HEK293 (cell line): ENCODE measurements at regions not wholly inside any gene's neighbourhood (a gene's known extent, or its start where the extent isn't known, plus 50 kb on each side); places are given as distances from the start of the nearest gene placed in this dataset.

Experiments used
- CTCF ChIA-PET: fragments of 350-600 bp; formaldehyde crosslinking; extraction: SDS; loops from one replicate; lab custom pipeline; 2021; ENCODE audit warnings: antibody characterized with exemption; lab: Yijun Ruan, JAX
- POLR2A ChIA-PET: fragments of 300-600 bp; formaldehyde crosslinking; extraction: SDS; loops from one replicate; lab custom pipeline; 2020; ENCODE audit warnings: antibody characterized with exemption, inconsistent platforms; lab: Yijun Ruan, JAX
- H3K27ac ChIP-seq: fragments of 200-500 bp; sonication (Bioruptor generic); 2 replicates; pipeline ENCODE4 v1.5.1; 2014; ENCODE audit warnings: low read depth, low read length, control low read depth, inconsistent platforms; ENCODE audit errors: extremely low read depth
- H3K36me3 ChIP-seq, 2 experiments: fragments of 200-500 bp in 1 of 2; sonication (Bioruptor generic) in 1 of 2; 1 replicate in 1 of 2; 2 replicates in 1 of 2; pipeline ENCODE4 v1.5.1; 2014 to 2017; ENCODE audit warnings: inconsistent platforms in 2 of 2, low read length in 2 of 2; ENCODE audit not compliant: control insufficient read depth in 2 of 2, insufficient read depth in 1 of 2
- H3K4me1 ChIP-seq: fragments of 200-500 bp; sonication (Bioruptor generic); 2 replicates; pipeline ENCODE4 v1.5.1; 2014; ENCODE audit warnings: mild to moderate bottlenecking, low read length, inconsistent platforms; ENCODE audit not compliant: control insufficient read depth, insufficient read depth
- H3K4me3 ChIP-seq: 2 replicates; pipeline ENCODE4 v1.5.1; 2011; ENCODE audit warnings: low read depth, mild to moderate bottlenecking, control low read depth, low read length, moderate library complexity
- H3K9me3 ChIP-seq: fragments of 200-500 bp; sonication (Bioruptor generic); 2 replicates; pipeline ENCODE4 v1.5.1; 2014; ENCODE audit warnings: low read depth, low read length, inconsistent platforms; ENCODE audit not compliant: control insufficient read depth, insufficient read depth
- FEZF1 ChIP-seq: fragments of 450-650 bp; formaldehyde crosslinking; IDR thresholded peaks from 2 replicates; pipeline ENCODE4 v1.5.1; 2016; ENCODE audit warnings: missing biosample characterization, missing genetic modification characterization
- SALL2 ChIP-seq: fragments of 450-650 bp; formaldehyde crosslinking; IDR thresholded peaks from 2 replicates; pipeline ENCODE4 v1.5.0; 2017; ENCODE audit warnings: missing biosample characterization, mild to moderate bottlenecking, missing genetic modification characterization, borderline replicate concordance
- TRIM28 ChIP-seq: IDR thresholded peaks from 2 replicates; pipeline ENCODE4 v1.6.1; 2011; ENCODE audit warnings: low read length, control low read depth, borderline replicate concordance
- ZBTB7A ChIP-seq: fragments of 450-650 bp; formaldehyde crosslinking; IDR thresholded peaks from 2 replicates; pipeline ENCODE4 v1.5.1; 2016; ENCODE audit warnings: low read depth, missing biosample characterization, missing genetic modification characterization
- ZNF211 ChIP-seq: fragments of 450-650 bp; formaldehyde crosslinking; IDR thresholded peaks from 2 replicates; pipeline ENCODE4 v1.5.1; 2016; ENCODE audit warnings: low read depth, missing biosample characterization, missing genetic modification characterization
- ZNF24 ChIP-seq: fragments of 450-650 bp; formaldehyde crosslinking; IDR thresholded peaks from 2 replicates; pipeline ENCODE4 v1.5.1; 2016; ENCODE audit warnings: missing biosample characterization, missing genetic modification characterization
- ZNF354C ChIP-seq: fragments of 450-650 bp; formaldehyde crosslinking; IDR thresholded peaks from 2 replicates; pipeline ENCODE4 v1.5.1; 2016; ENCODE audit warnings: missing biosample characterization, missing genetic modification characterization, low read depth, borderline replicate concordance
- ZNF423 ChIP-seq: fragments of 450-650 bp; formaldehyde crosslinking; IDR thresholded peaks from 2 replicates; pipeline ENCODE4 v1.5.1; 2016; ENCODE audit warnings: missing biosample characterization, missing genetic modification characterization
- ZNF549 ChIP-seq: fragments of 450-650 bp; IDR thresholded peaks from 2 replicates; pipeline ENCODE4 v1.5.1; 2018; ENCODE audit warnings: missing biosample characterization, missing genetic modification characterization, mild to moderate bottlenecking, inconsistent platforms, moderate library complexity
- ZNF561 ChIP-seq: fragments of 450-650 bp; IDR thresholded peaks from 2 replicates; pipeline ENCODE4 v1.5.1; 2018; ENCODE audit warnings: missing biosample characterization, missing genetic modification characterization, borderline replicate concordance
- ZNF571 ChIP-seq: fragments of 450-650 bp; formaldehyde crosslinking; IDR thresholded peaks from 2 replicates; pipeline ENCODE4 v1.5.0; 2017; ENCODE audit warnings: missing biosample characterization, missing genetic modification characterization
- ZNF610 ChIP-seq: fragments of 450-650 bp; formaldehyde crosslinking; IDR thresholded peaks from 2 replicates; pipeline ENCODE4 v1.5.1; 2016; ENCODE audit warnings: missing biosample characterization, missing genetic modification characterization, borderline replicate concordance
- ZNF629 ChIP-seq: fragments of 450-650 bp; formaldehyde crosslinking; IDR thresholded peaks from 2 replicates; pipeline ENCODE4 v1.5.1; 2017; ENCODE audit warnings: missing biosample characterization, missing genetic modification characterization
- ZNF785 ChIP-seq: fragments of 450-650 bp; formaldehyde crosslinking; IDR thresholded peaks from 2 replicates; pipeline ENCODE4 v1.5.1; 2016; ENCODE audit warnings: missing biosample characterization, missing genetic modification characterization
- ZNF837 ChIP-seq: fragments of 450-650 bp; formaldehyde crosslinking; IDR thresholded peaks from 2 replicates; pipeline ENCODE4 v1.5.1; 2016; ENCODE audit warnings: missing biosample characterization, missing genetic modification characterization
- TF ChIP-seq, protein P1 (sequence below): fragments of 450-650 bp; formaldehyde crosslinking; IDR thresholded peaks from 2 replicates; pipeline ENCODE4 v1.5.1; 2017; ENCODE audit warnings: missing biosample characterization, missing genetic modification characterization
- TF ChIP-seq, protein P2 (sequence below): fragments of 450-650 bp; formaldehyde crosslinking; IDR thresholded peaks from 2 replicates; pipeline ENCODE4 v1.5.0; 2017; ENCODE audit warnings: missing biosample characterization, missing genetic modification characterization, borderline replicate concordance
- TF ChIP-seq, protein P3 (sequence below): fragments of 450-650 bp; formaldehyde crosslinking; IDR thresholded peaks from 2 replicates; pipeline ENCODE4 v1.5.1; 2016; ENCODE audit warnings: missing biosample characterization, missing genetic modification characterization
- TF ChIP-seq, protein P4 (sequence below): fragments of 450-650 bp; formaldehyde crosslinking; IDR thresholded peaks from 2 replicates; pipeline ENCODE4 v1.5.1; 2016; ENCODE audit warnings: missing biosample characterization, missing genetic modification characterization, borderline replicate concordance
- TF ChIP-seq, protein P5 (sequence below): fragments of 450-650 bp; formaldehyde crosslinking; IDR thresholded peaks from 2 replicates; pipeline ENCODE4 v1.5.1; 2016; ENCODE audit warnings: missing biosample characterization, missing genetic modification characterization

DNA sequence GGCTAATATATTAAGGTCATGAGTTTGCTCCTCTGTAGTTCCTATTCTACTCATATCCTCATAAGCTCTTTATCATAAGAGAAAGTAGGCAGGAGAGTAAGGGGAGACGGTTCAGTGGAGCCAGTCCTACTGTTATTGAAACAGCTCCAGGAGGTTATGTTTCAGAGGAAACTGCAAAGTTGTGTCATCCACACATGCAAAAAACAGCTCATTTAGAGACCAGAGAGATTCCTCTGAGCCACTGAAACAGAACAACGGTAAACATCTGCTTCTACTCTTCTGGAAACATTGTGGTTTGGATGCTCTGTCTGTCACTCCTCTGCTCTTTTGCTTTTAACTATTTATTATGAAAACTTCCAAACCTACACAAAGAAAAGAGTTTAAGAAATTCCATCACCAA, 66.3 kb upstream of the PPP2R5A start (continued):
- TF ChIP-seq SALL2 (tag by site-specific recombination): no peak

DNA sequence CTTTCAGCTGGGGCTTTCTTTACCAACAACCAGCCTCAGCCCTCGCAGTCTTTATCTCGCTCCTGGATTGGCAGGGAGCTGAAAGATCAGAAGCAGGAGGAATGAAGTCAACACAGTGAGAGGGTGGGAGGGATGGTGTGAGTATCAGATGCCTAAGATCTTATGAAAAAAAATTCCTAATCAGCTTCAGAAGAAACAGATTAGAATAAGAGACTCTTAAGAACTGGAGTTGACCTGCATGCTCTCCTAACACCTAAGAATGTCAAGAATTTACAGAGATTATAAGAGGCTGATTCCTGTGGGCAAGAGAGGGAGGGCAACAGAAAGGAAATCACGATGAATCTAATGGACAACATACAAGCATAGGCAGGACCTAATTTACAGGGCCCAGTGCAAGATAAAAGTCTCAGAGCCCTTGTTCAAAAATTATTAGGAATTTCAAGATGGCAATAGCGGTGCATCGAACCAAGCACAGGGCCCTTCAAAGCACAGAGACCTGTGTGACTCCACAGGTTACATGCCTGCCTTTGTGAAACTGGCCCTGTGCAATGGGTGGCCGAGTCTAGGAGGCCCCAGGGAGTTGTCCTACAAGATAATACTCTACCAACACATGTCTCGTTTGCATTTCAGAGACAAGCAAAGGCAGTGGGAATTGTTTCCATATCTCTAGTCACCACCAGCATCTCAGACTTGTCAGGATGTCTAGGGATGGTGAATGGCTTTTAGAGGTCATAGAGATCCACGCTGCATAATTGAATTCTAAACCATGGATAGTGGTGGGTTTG, 65.3 kb upstream of the PPP2R5A start:
- Histone ChIP-seq H3K4me3 (no peak overlapping the region), H3K4me1 (no peaks in the 10 kb centered on the region), H3K9me3 (no peaks in the 10 kb centered on the region), H3K36me3 (no peaks in the 10 kb centered on the region)
- ChIA-PET CTCF (interaction anchor here (0.6 kb wide), 1 partner anchor 1551 kb away, joined by 4 read pairs; no protein-coding TSS in a partner anchor), POLR2A (interaction anchor here (0.6 to 1.4 kb wide), 2 partner anchors 67 to 638 kb away, joined by 3 to 4 read pairs; partner anchors contain the start of gene FLVCR1)
- TF ChIP-seq, protein P1, sequence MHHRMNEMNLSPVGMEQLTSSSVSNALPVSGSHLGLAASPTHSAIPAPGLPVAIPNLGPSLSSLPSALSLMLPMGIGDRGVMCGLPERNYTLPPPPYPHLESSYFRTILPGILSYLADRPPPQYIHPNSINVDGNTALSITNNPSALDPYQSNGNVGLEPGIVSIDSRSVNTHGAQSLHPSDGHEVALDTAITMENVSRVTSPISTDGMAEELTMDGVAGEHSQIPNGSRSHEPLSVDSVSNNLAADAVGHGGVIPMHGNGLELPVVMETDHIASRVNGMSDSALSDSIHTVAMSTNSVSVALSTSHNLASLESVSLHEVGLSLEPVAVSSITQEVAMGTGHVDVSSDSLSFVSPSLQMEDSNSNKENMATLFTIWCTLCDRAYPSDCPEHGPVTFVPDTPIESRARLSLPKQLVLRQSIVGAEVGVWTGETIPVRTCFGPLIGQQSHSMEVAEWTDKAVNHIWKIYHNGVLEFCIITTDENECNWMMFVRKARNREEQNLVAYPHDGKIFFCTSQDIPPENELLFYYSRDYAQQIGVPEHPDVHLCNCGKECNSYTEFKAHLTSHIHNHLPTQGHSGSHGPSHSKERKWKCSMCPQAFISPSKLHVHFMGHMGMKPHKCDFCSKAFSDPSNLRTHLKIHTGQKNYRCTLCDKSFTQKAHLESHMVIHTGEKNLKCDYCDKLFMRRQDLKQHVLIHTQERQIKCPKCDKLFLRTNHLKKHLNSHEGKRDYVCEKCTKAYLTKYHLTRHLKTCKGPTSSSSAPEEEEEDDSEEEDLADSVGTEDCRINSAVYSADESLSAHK (tag by site-specific recombination): no peak
- no peak for TF ChIP-seq ZNF610 (tag by site-specific recombination)
- TF ChIP-seq ZNF549 (tag by site-specific recombination): no peak
- no peak for TF ChIP-seq ZNF837 (tag by site-specific recombination)
- TF ChIP-seq, protein P2, sequence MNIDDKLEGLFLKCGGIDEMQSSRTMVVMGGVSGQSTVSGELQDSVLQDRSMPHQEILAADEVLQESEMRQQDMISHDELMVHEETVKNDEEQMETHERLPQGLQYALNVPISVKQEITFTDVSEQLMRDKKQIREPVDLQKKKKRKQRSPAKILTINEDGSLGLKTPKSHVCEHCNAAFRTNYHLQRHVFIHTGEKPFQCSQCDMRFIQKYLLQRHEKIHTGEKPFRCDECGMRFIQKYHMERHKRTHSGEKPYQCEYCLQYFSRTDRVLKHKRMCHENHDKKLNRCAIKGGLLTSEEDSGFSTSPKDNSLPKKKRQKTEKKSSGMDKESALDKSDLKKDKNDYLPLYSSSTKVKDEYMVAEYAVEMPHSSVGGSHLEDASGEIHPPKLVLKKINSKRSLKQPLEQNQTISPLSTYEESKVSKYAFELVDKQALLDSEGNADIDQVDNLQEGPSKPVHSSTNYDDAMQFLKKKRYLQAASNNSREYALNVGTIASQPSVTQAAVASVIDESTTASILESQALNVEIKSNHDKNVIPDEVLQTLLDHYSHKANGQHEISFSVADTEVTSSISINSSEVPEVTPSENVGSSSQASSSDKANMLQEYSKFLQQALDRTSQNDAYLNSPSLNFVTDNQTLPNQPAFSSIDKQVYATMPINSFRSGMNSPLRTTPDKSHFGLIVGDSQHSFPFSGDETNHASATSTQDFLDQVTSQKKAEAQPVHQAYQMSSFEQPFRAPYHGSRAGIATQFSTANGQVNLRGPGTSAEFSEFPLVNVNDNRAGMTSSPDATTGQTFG: no peak
- TF ChIP-seq ZNF211 (tag by site-specific recombination): no peak
- TF ChIP-seq, protein P3, sequence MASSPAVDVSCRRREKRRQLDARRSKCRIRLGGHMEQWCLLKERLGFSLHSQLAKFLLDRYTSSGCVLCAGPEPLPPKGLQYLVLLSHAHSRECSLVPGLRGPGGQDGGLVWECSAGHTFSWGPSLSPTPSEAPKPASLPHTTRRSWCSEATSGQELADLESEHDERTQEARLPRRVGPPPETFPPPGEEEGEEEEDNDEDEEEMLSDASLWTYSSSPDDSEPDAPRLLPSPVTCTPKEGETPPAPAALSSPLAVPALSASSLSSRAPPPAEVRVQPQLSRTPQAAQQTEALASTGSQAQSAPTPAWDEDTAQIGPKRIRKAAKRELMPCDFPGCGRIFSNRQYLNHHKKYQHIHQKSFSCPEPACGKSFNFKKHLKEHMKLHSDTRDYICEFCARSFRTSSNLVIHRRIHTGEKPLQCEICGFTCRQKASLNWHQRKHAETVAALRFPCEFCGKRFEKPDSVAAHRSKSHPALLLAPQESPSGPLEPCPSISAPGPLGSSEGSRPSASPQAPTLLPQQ (tag by site-specific recombination): no peak
- no peak for TF ChIP-seq ZNF354C (tag by site-specific recombination)
- TF ChIP-seq ZNF423 (tag by site-specific recombination): no peak
- no peak for TF ChIP-seq TRIM28
- TF ChIP-seq, all 188 proteins: peak for 0
- H3K27ac ChIP-seq: no peak overlapping the region

DNA sequence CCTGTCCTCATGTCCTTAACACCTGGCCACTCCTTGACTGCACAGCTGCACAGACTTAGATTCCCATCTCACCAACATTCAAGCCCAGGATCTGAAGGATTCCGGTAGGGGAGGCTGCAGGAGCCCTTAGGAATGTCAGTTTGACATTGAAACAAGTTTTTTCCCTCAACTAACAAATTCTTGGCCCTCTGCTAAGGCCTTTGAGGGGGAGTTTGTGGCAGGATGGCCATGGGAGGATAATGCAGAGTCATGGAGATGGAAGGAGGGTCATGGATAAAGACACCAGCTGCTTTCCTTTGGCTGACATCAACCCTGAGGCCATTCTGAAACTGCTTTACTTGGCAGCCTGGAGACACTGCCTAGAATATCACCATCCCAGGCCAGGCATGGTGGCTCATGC, 63.4 kb upstream of the PPP2R5A start:
- CTCF ChIA-PET: interaction anchor here (1.1 kb wide), 1 partner anchor 70 kb away, joined by 4 read pairs; no protein-coding TSS in a partner anchor
- H3K4me1 ChIP-seq: no peaks in the 10 kb centered on the region
- POLR2A ChIA-PET: no interaction called here
- no peak overlapping the region for H3K4me3 ChIP-seq
- no peaks in the 10 kb centered on the region for H3K9me3 ChIP-seq
- TF ChIP-seq, protein P4, sequence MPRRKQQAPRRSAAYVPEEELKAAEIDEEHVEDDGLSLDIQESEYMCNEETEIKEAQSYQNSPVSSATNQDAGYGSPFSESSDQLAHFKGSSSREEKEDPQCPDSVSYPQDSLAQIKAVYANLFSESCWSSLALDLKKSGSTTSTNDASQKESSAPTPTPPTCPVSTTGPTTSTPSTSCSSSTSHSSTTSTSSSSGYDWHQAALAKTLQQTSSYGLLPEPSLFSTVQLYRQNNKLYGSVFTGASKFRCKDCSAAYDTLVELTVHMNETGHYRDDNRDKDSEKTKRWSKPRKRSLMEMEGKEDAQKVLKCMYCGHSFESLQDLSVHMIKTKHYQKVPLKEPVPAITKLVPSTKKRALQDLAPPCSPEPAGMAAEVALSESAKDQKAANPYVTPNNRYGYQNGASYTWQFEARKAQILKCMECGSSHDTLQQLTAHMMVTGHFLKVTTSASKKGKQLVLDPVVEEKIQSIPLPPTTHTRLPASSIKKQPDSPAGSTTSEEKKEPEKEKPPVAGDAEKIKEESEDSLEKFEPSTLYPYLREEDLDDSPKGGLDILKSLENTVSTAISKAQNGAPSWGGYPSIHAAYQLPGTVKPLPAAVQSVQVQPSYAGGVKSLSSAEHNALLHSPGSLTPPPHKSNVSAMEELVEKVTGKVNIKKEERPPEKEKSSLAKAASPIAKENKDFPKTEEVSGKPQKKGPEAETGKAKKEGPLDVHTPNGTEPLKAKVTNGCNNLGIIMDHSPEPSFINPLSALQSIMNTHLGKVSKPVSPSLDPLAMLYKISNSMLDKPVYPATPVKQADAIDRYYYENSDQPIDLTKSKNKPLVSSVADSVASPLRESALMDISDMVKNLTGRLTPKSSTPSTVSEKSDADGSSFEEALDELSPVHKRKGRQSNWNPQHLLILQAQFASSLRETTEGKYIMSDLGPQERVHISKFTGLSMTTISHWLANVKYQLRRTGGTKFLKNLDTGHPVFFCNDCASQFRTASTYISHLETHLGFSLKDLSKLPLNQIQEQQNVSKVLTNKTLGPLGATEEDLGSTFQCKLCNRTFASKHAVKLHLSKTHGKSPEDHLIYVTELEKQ: no peak
- TF ChIP-seq, protein P5, sequence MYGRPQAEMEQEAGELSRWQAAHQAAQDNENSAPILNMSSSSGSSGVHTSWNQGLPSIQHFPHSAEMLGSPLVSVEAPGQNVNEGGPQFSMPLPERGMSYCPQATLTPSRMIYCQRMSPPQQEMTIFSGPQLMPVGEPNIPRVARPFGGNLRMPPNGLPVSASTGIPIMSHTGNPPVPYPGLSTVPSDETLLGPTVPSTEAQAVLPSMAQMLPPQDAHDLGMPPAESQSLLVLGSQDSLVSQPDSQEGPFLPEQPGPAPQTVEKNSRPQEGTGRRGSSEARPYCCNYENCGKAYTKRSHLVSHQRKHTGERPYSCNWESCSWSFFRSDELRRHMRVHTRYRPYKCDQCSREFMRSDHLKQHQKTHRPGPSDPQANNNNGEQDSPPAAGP (tag by site-specific recombination): no peak
- TF ChIP-seq ZNF785 (tag by site-specific recombination) (no peak), ZNF629 (tag by site-specific recombination) (no peak), ZNF561 (tag by site-specific recombination) (no peak), ZNF24 (tag by site-specific recombination) (no peak), ZNF571 (tag by site-specific recombination) (no peak), FEZF1 (no peak), ZBTB7A (tag by site-specific recombination) (no peak)
- H3K36me3 ChIP-seq: no peaks in the 10 kb centered on the region
- H3K27ac ChIP-seq: no peak overlapping the region
